CD4-positive, alpha-beta T cell treated with Interleukin-17A for 1 hour (primary cell): ENCODE measurements at regions not wholly inside any gene's neighbourhood (a gene's known extent, or its start where the extent isn't known, plus 50 kb on each side); places are given as distances from the start of the nearest gene placed in this dataset.
"Not testable (repeated sequence)": the region's sequence is repeated elsewhere in the genome, so short reads cannot be mapped to it uniquely, and the experiment has no call there.

ENCODE experiments used
- DNase-seq: peaks from one replicate; pipeline ENCODE4 v3.0.0-alpha.2; 2020

- DNase-seq: no peak
These were observed 647.1 kb upstream of the KCNMB2 start for GRCh38 chr3:177889161-177889560.

GRCh38 chr3:177889652-177890358 is 646.4 kb upstream of the KCNMB2 start:
- DNase-seq: no peak

- no peak for DNase-seq
These were observed 645.9 kb upstream of the KCNMB2 start for GRCh38 chr3:177890359-177890683.

- DNase-seq: not testable (repeated sequence)
These were observed 644.7 kb upstream of the KCNMB2 start for GRCh38 chr3:177891569-177891968.

- DNase-seq: no peak
These were observed 642.9 kb upstream of the KCNMB2 start for GRCh38 chr3:177893331-177893730.

GRCh38 chr3:177894081-177894728 is 642.0 kb upstream of the KCNMB2 start:
- no peak for DNase-seq

- DNase-seq: no peak
These were observed 638.1 kb upstream of the KCNMB2 start for GRCh38 chr3:177898185-177898584.

- no peak for DNase-seq
These were observed 636.8 kb upstream of the KCNMB2 start for GRCh38 chr3:177899275-177900067.

GRCh38 chr3:177902876-177903275 is 633.4 kb upstream of the KCNMB2 start:
- no peak for DNase-seq

- no peak for DNase-seq
These were observed 631.6 kb upstream of the KCNMB2 start for GRCh38 chr3:177904621-177905020.

GRCh38 chr3:177905173-177906125 is 630.8 kb upstream of the KCNMB2 start:
- DNase-seq: no peak

- no peak for DNase-seq
These were observed 630.1 kb upstream of the KCNMB2 start for GRCh38 chr3:177906126-177906511.

- no peak for DNase-seq
These were observed 629.5 kb upstream of the KCNMB2 start for GRCh38 chr3:177906578-177907229.

GRCh38 chr3:177909530-177909929 is 626.7 kb upstream of the KCNMB2 start:
- not testable (repeated sequence) for DNase-seq

- no peak for DNase-seq
These were observed 622.0 kb upstream of the KCNMB2 start for GRCh38 chr3:177914224-177914623.

- DNase-seq: no peak
These were observed 619.8 kb upstream of the KCNMB2 start for GRCh38 chr3:177916461-177916860.

- no peak for DNase-seq
These were observed 618.9 kb upstream of the KCNMB2 start for GRCh38 chr3:177917234-177917861.

GRCh38 chr3:177921153-177921552 is 615.1 kb upstream of the KCNMB2 start:
- no peak for DNase-seq

GRCh38 chr3:177924261-177924660 is 612.0 kb upstream of the KCNMB2 start:
- DNase-seq: no peak

GRCh38 chr3:177928172-177928873 is 607.9 kb upstream of the KCNMB2 start:
- DNase-seq: peak; percentile 9

GRCh38 chr3:177929310-177929709 is 606.9 kb upstream of the KCNMB2 start:
- no peak for DNase-seq
